GM12878 (cell line): ENCODE measurements at regions not wholly inside any gene's neighbourhood (a gene's known extent, or its start where the extent isn't known, plus 50 kb on each side); places are given as distances from the start of the nearest gene placed in this dataset.

Experiments used
- ATAC-seq: fragments of 200-7000 bp; cut with Tn5 transposase; 3 replicates; pipeline ENCODE4 v1.9.1; 2020; ENCODE audit warnings: mild to moderate bottlenecking, moderate library complexity
- BruUV-seq: library from RNA; stranded (reverse); fragments of 400-500 nt; replicated peaks from 2 replicates; lab custom pipeline; 2021; lab: Mats Ljungman, UMichigan
- CTCF ChIA-PET: fragments of 300-600 bp; sonication (Branson Sonifier 250); formaldehyde crosslinking; extraction: SDS; loops from one replicate; lab custom pipeline; 2021; ENCODE audit warnings: inconsistent platforms; lab: Yijun Ruan, JAX
- POLR2A ChIA-PET: fragments of 350-600 bp; formaldehyde crosslinking; extraction: SDS; loops from one replicate; lab custom pipeline; 2021; ENCODE audit warnings: inconsistent platforms; lab: Charles Lee
- RAD21 ChIA-PET: fragments of 300-600 bp; sonication (Branson Sonifier 250); formaldehyde crosslinking; loops from one replicate; lab custom pipeline; 2023; ENCODE audit warnings: antibody characterized with exemption; ENCODE audit not compliant: unreplicated experiment; lab: Charles Lee
- SMC1A ChIA-PET: fragments of 300-600 bp; sonication (Branson Sonifier 250); formaldehyde crosslinking; loops from one replicate; lab custom pipeline; 2023; ENCODE audit not compliant: unreplicated experiment, uncharacterized antibody; lab: Charles Lee
- DNase-seq: peaks from one replicate; pipeline ENCODE4 v3.0.0-alpha.2; 2011; ENCODE audit warnings: low read depth, low spot score
- FAIRE-seq: peaks from 3 replicates; lab custom pipeline; 2011; peaks lifted over from hg19 to GRCh38; lab: Jason Lieb, UNC
- H2AFZ ChIP-seq: 2 replicates; pipeline ENCODE4 v1.6.0; 2011; ENCODE audit warnings: low read depth, low read length, control low read depth; ENCODE audit not compliant: control insufficient read depth
- H3K27ac ChIP-seq: 2 replicates; pipeline ENCODE4 v1.5.1; 2011; ENCODE audit warnings: control low read depth; ENCODE audit not compliant: control insufficient read depth, insufficient read depth
- H3K27me3 ChIP-seq, 2 experiments: replicated peaks in 1 of 2; 2 replicates each; pipeline versions ENCODE4 v1.6.0 to v1.6.1; 2011; ENCODE audit warnings: low read length in 1 of 2; ENCODE audit not compliant: control insufficient read depth in 2 of 2, insufficient read depth in 2 of 2
- H3K36me3 ChIP-seq, 2 experiments: 2 replicates each; pipeline ENCODE4 v1.5.1; 2011; ENCODE audit warnings: low read length in 1 of 2; ENCODE audit not compliant: control insufficient read depth in 2 of 2, insufficient read depth in 2 of 2
- H3K4me1 ChIP-seq: 2 replicates; pipeline ENCODE4 v1.6.1; 2011; ENCODE audit warnings: mild to moderate bottlenecking, low read length, moderate library complexity, mixed read lengths; ENCODE audit not compliant: control insufficient read depth, insufficient read depth
- H3K4me2 ChIP-seq: 2 replicates; pipeline ENCODE4 v1.6.0; 2011; ENCODE audit warnings: control low read depth; ENCODE audit not compliant: control insufficient read depth, insufficient read depth
- H3K4me3 ChIP-seq: fragments of 200-600 bp; sonication (generic); 2 replicates; pipeline ENCODE4 v1.5.1; 2016
- H3K79me2 ChIP-seq: 2 replicates; pipeline ENCODE4 v1.6.0; 2011; ENCODE audit warnings: low read length; ENCODE audit not compliant: control insufficient read depth, insufficient read depth
- H3K9ac ChIP-seq: 2 replicates; pipeline ENCODE4 v1.8.0; 2011; ENCODE audit warnings: low read length, control low read depth, mixed read lengths; ENCODE audit not compliant: control insufficient read depth, insufficient read depth
- H3K9me3 ChIP-seq: replicated peaks from 3 replicates; pipeline ENCODE4 v1.5.1; 2011; ENCODE audit warnings: mild to moderate bottlenecking, low read length; ENCODE audit not compliant: control insufficient read depth, insufficient read depth
- H4K20me1 ChIP-seq: 2 replicates; pipeline ENCODE4 v1.6.0; 2011; ENCODE audit not compliant: control insufficient read depth, insufficient read depth
- BMI1 ChIP-seq: fragments of 450-650 bp; IDR thresholded peaks from 2 replicates; pipeline ENCODE4 v1.6.1; 2016; ENCODE audit warnings: mild to moderate bottlenecking, moderate library complexity, borderline replicate concordance
- GATAD2B ChIP-seq: fragments of 450-650 bp; conservative IDR thresholded peaks from 2 replicates; pipeline ENCODE4 v1.6.1; 2017; ENCODE audit warnings: low read depth, mild to moderate bottlenecking, moderate library complexity
- NBN ChIP-seq: fragments of 450-650 bp; IDR thresholded peaks from 2 replicates; pipeline ENCODE4 v1.6.1; 2016
- NRF1 ChIP-seq: conservative IDR thresholded peaks from 2 replicates; pipeline ENCODE4 v1.6.1; 2011; ENCODE audit warnings: mild to moderate bottlenecking, low read depth, low read length, improper control_type of control experiment
- RAD21 ChIP-seq: IDR thresholded peaks from 2 replicates; pipeline ENCODE4 v1.6.1; 2011; ENCODE audit warnings: mild to moderate bottlenecking, low read depth, low read length, moderate library complexity; ENCODE audit not compliant: insufficient read depth
- SIX5 ChIP-seq: IDR thresholded peaks from 2 replicates; pipeline ENCODE4 v1.6.1; 2011; ENCODE audit warnings: mild to moderate bottlenecking, low read depth, low read length, moderate library complexity; ENCODE audit not compliant: severe bottlenecking
- SREBF1 ChIP-seq: IDR thresholded peaks from 2 replicates; pipeline ENCODE4 v1.6.1; 2012; ENCODE audit warnings: mild to moderate bottlenecking, low read length
- YY1 ChIP-seq: IDR thresholded peaks from 2 replicates; pipeline ENCODE4 v1.6.1; 2011; ENCODE audit warnings: low read depth, mild to moderate bottlenecking, low read length
- ZNF24 ChIP-seq: fragments of 450-650 bp; IDR thresholded peaks from 2 replicates; pipeline ENCODE4 v1.6.1; 2017; ENCODE audit warnings: antibody characterized with exemption, mild to moderate bottlenecking
- WGBS: methylation state at CpG from one replicate; pipeline ENCODE4 v1.1.6; 2016; ENCODE audit warnings: low lambda C conversion rate; ENCODE audit not compliant: insufficient replicate concordance, insufficient coverage; ENCODE audit errors: missing lambda C conversion rate; 5-methylcytosine and 5-hydroxymethylcytosine counted together
- in situ Hi-C: fragments of 300-500 bp; cut with MboI; formaldehyde crosslinking; loops from 9 replicates; pipeline ENCODE4 v1.14.3; 2018; ENCODE audit warnings: mixed read lengths
- intact Hi-C: fragments of 100-400 bp; cut with micrococcal nuclease; formaldehyde crosslinking; loops from one replicate; pipeline ENCODE4 v1.14.2; 2022; ENCODE audit not compliant: unreplicated experiment
- TF ChIP-seq, protein P1 (sequence below): IDR thresholded peaks from 2 replicates; pipeline ENCODE4 v1.6.1; 2012; ENCODE audit warnings: low read depth, low read length, improper control_type of control experiment
- TF ChIP-seq, protein P2 (sequence below): IDR thresholded peaks from 2 replicates; pipeline ENCODE4 v1.6.1; 2012; ENCODE audit warnings: mild to moderate bottlenecking, low read depth, low read length
- TF ChIP-seq, protein P3 (sequence below): fragments of 450-650 bp; IDR thresholded peaks from 2 replicates; pipeline ENCODE4 v1.6.1; 2016; ENCODE audit warnings: mild to moderate bottlenecking

DNA sequence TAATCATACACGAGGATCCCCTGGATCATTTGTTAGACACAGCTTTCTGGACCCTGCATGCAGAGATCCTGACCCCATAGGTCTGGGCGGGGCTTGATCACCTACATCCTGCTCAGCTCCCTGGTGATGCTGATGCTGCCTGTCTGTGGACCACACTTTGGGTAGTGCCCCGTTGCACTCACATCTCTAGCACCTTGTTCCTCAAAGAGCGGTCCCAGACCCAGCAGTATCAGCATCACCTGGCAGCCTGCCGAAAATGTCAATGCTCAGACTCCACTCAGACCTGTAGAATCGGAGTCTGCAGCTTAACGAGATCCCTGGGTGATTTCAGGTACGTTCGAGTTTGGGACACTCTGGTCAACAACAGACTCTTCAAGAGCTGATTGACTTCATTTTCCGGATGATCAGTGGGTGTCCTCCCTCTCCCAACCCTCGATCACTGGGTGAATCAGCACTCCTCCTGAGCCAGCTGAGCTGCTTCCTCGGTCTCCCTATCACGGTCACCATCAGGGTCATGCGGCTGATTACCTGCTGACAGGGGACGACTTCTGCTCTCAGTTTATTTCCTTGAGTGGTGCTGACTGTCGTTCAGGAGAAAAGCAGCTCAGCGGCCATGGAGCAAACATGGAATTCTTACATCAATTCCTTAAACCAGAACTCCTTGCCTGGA lies 150.6 kb upstream of the RAB12 start:
- WGBS = 20% methylated on average over 17 of the region's 17 CpGs
- in situ Hi-C loops = no loop called here
- TF ChIP-seq SIX5 = no peak
- TF ChIP-seq, all 136 proteins: peak for 0
- SMC1A ChIA-PET = no interaction called here
- BruUV-seq = no TSS peak
- H3K4me1 ChIP-seq = no peaks in the 10 kb centered on the region
- H3K36me3 ChIP-seq = no peaks in the 10 kb centered on the region
- POLR2A ChIA-PET = no interaction called here
- no peak overlapping the region for H3K4me3 ChIP-seq
- CTCF ChIA-PET = no interaction called here
- DNase-seq (no peak), ATAC-seq (no peak), FAIRE-seq (no peak)
- H4K20me1 ChIP-seq = no peaks in the 10 kb centered on the region
- no peaks in the 10 kb centered on the region for H3K9me3 ChIP-seq
- no peak overlapping the region for H3K9ac ChIP-seq
- H3K27me3 ChIP-seq = no peaks in the 10 kb centered on the region; a peak in 1 of 4 replicates
- RAD21 ChIA-PET = no interaction called here
- H3K79me2 ChIP-seq = no peaks in the 10 kb centered on the region
- no peak overlapping the region for H3K4me2 ChIP-seq
- intact Hi-C loops = no loop called here
- H3K27ac ChIP-seq = no peak overlapping the region
- H2AFZ ChIP-seq = no peak overlapping the region

DNA sequence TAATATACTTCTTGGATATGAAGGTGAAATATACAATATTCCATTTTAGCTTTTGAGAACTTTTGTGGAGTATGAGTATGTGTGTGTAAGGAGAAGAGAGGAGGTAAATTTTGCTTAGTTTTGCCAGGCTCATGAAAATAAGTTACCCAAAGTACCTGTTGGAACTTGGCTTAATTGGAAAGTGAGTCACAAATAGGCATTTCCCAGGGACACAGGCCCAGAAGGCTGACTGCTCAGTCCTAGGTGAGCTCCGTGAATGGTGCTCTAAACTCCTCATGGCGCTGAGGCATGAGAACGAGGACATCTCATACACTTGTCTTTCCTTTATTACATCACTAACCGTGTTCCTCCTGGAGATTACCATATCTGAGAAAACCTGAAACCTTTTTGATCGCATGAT lies 148.5 kb upstream of the RAB12 start:
- ChIA-PET CTCF (interaction anchor here (1.2 to 1.6 kb wide), 2 partner anchors 18 to 19 kb away, joined by 4 read pairs; no protein-coding TSS in a partner anchor), SMC1A (no interaction called here), RAD21 (no interaction called here), POLR2A (no interaction called here)
- no peak overlapping the region for H3K4me2 ChIP-seq
- WGBS = 37% methylated on average over 5 of the region's 5 CpGs
- H3K4me1 ChIP-seq = no peaks in the 10 kb centered on the region
- H2AFZ ChIP-seq = no peak overlapping the region
- no peaks in the 10 kb centered on the region for H3K79me2 ChIP-seq
- intact Hi-C loops = no loop called here
- FAIRE-seq = no peak
- H3K9me3 ChIP-seq = no peaks in the 10 kb centered on the region
- no peaks in the 10 kb centered on the region; a peak in 1 of 4 replicates for H3K27me3 ChIP-seq
- in situ Hi-C loops = no loop called here
- no peak for ATAC-seq
- no peak overlapping the region for H3K27ac ChIP-seq
- no peak for DNase-seq
- no peaks in the 10 kb centered on the region for H4K20me1 ChIP-seq
- H3K36me3 ChIP-seq = no peaks in the 10 kb centered on the region
- H3K4me3 ChIP-seq = no peak overlapping the region
- no peak overlapping the region for H3K9ac ChIP-seq
- no TSS peak for BruUV-seq
- TF ChIP-seq ZNF24 (no peak), NRF1 (no peak), SREBF1 (no peak), RAD21 (no peak), GATAD2B (no peak), NBN (no peak), YY1 (no peak), BMI1 (no peak)
- TF ChIP-seq, protein P1, sequence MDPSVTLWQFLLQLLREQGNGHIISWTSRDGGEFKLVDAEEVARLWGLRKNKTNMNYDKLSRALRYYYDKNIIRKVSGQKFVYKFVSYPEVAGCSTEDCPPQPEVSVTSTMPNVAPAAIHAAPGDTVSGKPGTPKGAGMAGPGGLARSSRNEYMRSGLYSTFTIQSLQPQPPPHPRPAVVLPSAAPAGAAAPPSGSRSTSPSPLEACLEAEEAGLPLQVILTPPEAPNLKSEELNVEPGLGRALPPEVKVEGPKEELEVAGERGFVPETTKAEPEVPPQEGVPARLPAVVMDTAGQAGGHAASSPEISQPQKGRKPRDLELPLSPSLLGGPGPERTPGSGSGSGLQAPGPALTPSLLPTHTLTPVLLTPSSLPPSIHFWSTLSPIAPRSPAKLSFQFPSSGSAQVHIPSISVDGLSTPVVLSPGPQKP = no peak
- TF ChIP-seq, protein P2, sequence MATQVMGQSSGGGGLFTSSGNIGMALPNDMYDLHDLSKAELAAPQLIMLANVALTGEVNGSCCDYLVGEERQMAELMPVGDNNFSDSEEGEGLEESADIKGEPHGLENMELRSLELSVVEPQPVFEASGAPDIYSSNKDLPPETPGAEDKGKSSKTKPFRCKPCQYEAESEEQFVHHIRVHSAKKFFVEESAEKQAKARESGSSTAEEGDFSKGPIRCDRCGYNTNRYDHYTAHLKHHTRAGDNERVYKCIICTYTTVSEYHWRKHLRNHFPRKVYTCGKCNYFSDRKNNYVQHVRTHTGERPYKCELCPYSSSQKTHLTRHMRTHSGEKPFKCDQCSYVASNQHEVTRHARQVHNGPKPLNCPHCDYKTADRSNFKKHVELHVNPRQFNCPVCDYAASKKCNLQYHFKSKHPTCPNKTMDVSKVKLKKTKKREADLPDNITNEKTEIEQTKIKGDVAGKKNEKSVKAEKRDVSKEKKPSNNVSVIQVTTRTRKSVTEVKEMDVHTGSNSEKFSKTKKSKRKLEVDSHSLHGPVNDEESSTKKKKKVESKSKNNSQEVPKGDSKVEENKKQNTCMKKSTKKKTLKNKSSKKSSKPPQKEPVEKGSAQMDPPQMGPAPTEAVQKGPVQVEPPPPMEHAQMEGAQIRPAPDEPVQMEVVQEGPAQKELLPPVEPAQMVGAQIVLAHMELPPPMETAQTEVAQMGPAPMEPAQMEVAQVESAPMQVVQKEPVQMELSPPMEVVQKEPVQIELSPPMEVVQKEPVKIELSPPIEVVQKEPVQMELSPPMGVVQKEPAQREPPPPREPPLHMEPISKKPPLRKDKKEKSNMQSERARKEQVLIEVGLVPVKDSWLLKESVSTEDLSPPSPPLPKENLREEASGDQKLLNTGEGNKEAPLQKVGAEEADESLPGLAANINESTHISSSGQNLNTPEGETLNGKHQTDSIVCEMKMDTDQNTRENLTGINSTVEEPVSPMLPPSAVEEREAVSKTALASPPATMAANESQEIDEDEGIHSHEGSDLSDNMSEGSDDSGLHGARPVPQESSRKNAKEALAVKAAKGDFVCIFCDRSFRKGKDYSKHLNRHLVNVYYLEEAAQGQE = no peak
- TF ChIP-seq, protein P3, sequence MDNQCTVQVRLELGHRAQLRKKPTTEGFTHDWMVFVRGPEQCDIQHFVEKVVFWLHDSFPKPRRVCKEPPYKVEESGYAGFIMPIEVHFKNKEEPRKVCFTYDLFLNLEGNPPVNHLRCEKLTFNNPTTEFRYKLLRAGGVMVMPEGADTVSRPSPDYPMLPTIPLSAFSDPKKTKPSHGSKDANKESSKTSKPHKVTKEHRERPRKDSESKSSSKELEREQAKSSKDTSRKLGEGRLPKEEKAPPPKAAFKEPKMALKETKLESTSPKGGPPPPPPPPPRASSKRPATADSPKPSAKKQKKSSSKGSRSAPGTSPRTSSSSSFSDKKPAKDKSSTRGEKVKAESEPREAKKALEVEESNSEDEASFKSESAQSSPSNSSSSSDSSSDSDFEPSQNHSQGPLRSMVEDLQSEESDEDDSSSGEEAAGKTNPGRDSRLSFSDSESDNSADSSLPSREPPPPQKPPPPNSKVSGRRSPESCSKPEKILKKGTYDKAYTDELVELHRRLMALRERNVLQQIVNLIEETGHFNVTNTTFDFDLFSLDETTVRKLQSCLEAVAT = no peak
